SH-SY5Y (cell line): ENCODE measurements at regions not wholly inside any gene's neighbourhood (a gene's known extent, or its start where the extent isn't known, plus 50 kb on each side); places are given as distances from the start of the nearest gene placed in this dataset.

Experiments
- GATA2 ChIP-seq: IDR thresholded peaks from 2 replicates; pipeline ENCODE4 v1.6.1; 2011; ENCODE audit warnings: mild to moderate bottlenecking, low read depth, low read length
- GATA3 ChIP-seq: IDR thresholded peaks from 2 replicates; pipeline ENCODE4 v1.6.1; 2011; ENCODE audit warnings: low read depth, mild to moderate bottlenecking, low read length, moderate library complexity

DNA sequence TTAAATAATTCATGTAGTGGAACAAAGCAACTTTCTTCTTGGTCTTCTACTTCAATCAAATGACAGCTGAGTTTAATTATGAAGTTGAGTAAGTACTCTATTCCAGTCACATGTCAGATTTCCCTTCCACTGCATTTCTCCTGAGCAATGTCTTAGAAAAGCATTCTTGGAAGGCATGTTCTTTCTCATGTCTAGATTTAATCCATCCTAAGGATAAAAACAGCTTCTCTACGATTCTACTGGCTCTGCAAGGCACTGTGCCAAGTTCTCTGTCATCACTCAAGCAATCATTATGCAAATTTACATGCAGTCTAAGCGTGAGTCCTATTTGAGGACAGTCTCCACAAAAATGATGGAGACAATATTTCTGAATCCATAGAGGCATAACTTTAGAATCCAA is 142.4 kb downstream of the YIPF5 start:
- no peak for TF ChIP-seq GATA3
- TF ChIP-seq GATA2, result no peak
